Skeletal muscle tissue (tissue), 3 donors: ENCODE measurements at regions not wholly inside any gene's neighbourhood (a gene's known extent, or its start where the extent isn't known, plus 50 kb on each side); places are given as distances from the start of the nearest gene placed in this dataset.

Source experiments
- H3K27ac ChIP-seq: one replicate; pipeline ENCODE4 v1.7.0; 2013; ENCODE audit warnings: mild to moderate bottlenecking, low read depth, low read length, inconsistent platforms
- H3K27me3 ChIP-seq, 3 donors: one replicate each; pipeline ENCODE4 v1.7.0; 2013; ENCODE audit warnings: low read length in 3 of 3; ENCODE audit not compliant: control insufficient read depth in 3 of 3, insufficient read depth in 3 of 3
- H3K36me3 ChIP-seq, 3 donors: one replicate each; pipeline ENCODE4 v1.7.0; 2013; ENCODE audit warnings: low read length in 3 of 3; ENCODE audit not compliant: control insufficient read depth in 3 of 3, insufficient read depth in 3 of 3
- H3K4me1 ChIP-seq, 3 donors: one replicate each; pipeline ENCODE4 v1.7.0; 2013; ENCODE audit warnings: low read length in 3 of 3, mild to moderate bottlenecking in 3 of 3; ENCODE audit not compliant: control insufficient read depth in 3 of 3, insufficient read depth in 3 of 3
- H3K4me3 ChIP-seq, 3 donors: one replicate each; pipeline ENCODE4 v1.7.0; 2013; ENCODE audit warnings: low read length in 3 of 3
- H3K9ac ChIP-seq, 3 donors: one replicate each; pipeline ENCODE4 v1.7.0; 2013; ENCODE audit warnings: low read length in 3 of 3, mild to moderate bottlenecking in 3 of 3, moderate library complexity in 2 of 3, low read depth in 1 of 3
- H3K9me3 ChIP-seq, 3 donors: one replicate each; pipeline ENCODE4 v1.7.0; 2013; ENCODE audit warnings: low read length in 3 of 3; ENCODE audit not compliant: control insufficient read depth in 3 of 3
- donor health status: Osteomylitis.

DNA sequence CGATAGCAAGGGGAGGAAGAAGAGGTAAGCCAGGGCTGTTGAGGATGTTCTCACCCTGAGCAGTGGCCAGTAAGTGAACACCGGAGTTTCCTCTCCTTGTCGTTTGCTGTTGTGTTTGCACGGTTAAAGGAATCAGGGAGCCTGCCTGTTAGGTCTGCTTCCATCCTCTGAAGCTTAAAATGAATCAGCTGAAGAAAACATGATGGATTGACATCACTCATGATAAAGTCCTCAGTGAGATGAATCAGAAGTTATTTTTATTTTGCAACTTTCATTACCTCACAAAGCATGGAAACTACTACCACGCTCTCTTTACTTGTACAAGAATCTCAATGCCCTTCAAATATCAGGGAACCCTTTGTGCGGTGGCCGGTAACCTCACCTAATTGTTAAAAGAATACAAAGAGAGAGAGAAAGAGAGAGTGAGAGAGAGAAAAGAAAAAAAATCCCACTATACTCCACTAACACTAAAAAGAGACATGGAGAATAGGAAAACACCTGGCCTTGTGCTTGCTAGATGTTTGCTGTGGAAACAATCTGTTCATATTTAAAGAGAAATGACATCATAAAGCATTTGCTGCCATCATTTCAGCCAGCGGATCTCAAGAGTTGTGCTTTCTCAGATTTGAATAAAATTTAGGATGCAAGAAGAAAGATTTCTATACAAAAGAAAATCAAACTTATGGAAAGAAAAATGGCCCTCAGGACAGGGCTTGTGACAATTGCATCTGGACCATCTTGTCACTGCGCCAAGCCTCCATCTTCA is 441.6 kb upstream of the SALL1 start:
- Histone ChIP-seq H3K27ac (no peak overlapping the region), H3K4me3 (no peak overlapping the region), H3K9me3 (peaks cover 0 to 3% (median 0%) of the 10 kb centered on the region in 3 donors), H3K36me3 (no peaks in the 10 kb centered on the region), H3K9ac (no peak overlapping the region), H3K4me1 (no peaks in the 10 kb centered on the region), H3K27me3 (no peaks in the 10 kb centered on the region)

DNA sequence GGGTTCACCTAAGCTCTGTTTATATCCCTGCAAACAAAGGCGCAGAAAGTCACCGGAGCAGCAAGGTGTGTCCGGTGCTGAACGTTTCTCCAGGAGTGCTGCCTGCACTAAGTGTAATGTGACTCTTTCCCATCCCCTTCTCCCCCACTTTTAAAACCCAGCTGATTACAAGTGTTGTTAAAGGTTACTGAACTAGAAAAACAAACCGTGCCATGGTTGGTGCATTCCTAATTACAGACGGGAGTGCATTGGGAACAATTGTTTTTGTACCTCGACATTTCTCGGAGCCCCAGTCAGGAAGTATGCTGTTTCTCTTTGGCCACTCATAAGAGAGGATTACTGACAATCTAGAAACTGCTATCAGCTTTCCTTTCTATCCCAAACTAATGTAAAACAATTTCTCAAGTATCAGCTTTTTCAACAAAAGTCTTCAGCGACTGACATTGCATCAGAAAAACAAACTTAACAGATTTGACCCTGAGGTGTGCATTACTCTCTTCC is 441.0 kb upstream of the SALL1 start:
- no peaks in the 10 kb centered on the region for H3K27me3 ChIP-seq
- H3K4me1 ChIP-seq: no peaks in the 10 kb centered on the region
- no peak overlapping the region for H3K9ac ChIP-seq
- H3K9me3 ChIP-seq: peaks cover 0 to 3% (median 0%) of the 10 kb centered on the region in 3 donors
- no peak overlapping the region for H3K4me3 ChIP-seq
- no peak overlapping the region for H3K27ac ChIP-seq
- no peaks in the 10 kb centered on the region for H3K36me3 ChIP-seq

DNA sequence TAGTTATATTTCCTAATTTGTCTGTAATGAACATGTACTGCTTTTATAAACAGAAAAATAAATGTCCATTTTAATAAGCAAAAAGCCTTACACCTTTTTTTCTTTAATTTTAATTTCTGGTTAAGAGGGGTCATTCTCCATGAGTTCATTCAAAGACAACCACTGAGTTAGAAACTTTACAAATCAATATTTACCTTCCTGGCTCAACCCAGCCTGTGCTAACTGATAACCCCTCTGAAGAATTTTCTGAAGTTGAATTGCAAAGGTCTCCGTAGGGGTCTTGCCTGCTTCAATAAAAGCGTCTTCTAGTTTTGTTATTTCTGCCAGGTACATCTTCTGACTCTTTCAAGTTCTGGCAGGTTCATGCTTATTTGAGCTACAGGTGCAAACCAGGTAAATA is 440.4 kb upstream of the SALL1 start:
- no peak overlapping the region for H3K9ac ChIP-seq
- H3K27me3 ChIP-seq: no peaks in the 10 kb centered on the region

DNA sequence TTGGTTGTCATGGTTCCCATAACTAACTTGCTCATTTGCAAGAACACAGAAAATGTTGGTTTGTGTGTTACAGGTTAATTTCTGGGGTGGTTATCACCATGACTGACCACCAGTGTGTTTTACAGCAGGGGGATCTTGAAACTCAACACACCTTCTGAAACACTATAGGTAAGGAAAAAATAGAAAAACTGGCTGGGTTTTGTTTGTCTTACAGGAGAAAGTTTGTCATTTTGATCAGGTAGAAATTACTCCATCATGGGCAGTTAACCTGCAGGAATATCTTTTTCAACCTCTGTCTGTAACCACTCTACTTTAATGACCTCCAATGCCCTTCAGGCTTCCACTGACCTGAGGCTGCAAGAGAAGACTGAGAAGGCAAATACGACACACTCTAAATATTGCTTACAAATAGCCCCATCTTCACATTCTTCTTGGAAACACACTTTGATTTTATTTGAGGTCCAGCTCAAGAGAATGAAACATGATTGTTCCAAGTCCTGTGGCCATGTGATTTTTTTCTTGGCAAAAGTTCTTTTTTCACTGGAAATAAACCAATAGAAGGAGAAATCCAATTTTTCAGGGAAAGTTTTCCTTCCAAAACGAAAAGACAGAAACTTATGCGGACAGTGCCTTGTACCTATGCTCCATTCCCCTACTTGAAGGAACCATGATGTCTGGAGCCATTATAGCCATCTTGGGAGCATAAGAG is 428.7 kb upstream of the SALL1 start:
- H3K4me3 ChIP-seq: no peak overlapping the region
- H3K27me3 ChIP-seq: no peaks in the 10 kb centered on the region
- H3K36me3 ChIP-seq: no peaks in the 10 kb centered on the region
- H3K9me3 ChIP-seq: no peaks in the 10 kb centered on the region
- no peak overlapping the region for H3K9ac ChIP-seq
- no peak overlapping the region for H3K27ac ChIP-seq
- no peaks in the 10 kb centered on the region for H3K4me1 ChIP-seq

More for the DNA sequence above, 440.4 kb upstream of the SALL1 start:
- Histone ChIP-seq H3K4me3 (no peak overlapping the region), H3K4me1 (no peaks in the 10 kb centered on the region), H3K9me3 (peaks cover 0 to 3% (median 0%) of the 10 kb centered on the region in 3 donors), H3K36me3 (no peaks in the 10 kb centered on the region), H3K27ac (no peak overlapping the region)

DNA sequence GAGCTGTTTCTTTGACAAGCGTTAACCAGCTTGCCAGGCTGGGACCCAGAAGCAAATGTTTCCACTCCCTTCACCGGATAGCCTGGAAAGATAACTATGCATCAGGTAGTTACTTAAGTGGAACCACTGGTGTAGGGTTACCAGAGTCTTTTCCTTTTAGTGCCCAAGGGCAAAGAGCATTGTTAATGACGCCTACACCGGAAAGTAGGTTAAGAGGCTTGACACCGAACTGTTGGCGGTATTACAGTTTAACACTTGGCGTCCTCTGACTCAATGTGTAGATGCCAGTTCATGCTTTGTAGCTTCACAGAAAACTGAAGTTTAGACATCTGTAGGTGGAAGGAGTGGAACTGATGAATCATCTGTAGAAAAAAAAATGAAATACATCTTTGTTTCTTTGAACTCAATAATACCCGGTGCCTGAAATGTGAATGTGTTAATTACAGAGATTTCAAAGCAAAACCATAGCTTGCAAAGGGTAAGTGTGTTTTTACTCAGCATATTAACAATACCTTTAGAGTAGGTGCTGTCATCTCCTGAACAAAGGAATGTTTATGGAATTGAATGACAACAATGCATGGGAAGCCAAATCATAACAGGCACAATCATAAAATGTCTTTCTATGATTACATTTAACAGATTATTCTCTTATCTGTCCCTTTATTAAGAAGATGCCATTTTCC is 426.7 kb upstream of the SALL1 start:
- Histone ChIP-seq H3K4me1 (no peaks in the 10 kb centered on the region), H3K27me3 (no peaks in the 10 kb centered on the region), H3K4me3 (no peak overlapping the region), H3K27ac (no peak overlapping the region), H3K9me3 (no peaks in the 10 kb centered on the region), H3K9ac (no peak overlapping the region), H3K36me3 (no peaks in the 10 kb centered on the region)

DNA sequence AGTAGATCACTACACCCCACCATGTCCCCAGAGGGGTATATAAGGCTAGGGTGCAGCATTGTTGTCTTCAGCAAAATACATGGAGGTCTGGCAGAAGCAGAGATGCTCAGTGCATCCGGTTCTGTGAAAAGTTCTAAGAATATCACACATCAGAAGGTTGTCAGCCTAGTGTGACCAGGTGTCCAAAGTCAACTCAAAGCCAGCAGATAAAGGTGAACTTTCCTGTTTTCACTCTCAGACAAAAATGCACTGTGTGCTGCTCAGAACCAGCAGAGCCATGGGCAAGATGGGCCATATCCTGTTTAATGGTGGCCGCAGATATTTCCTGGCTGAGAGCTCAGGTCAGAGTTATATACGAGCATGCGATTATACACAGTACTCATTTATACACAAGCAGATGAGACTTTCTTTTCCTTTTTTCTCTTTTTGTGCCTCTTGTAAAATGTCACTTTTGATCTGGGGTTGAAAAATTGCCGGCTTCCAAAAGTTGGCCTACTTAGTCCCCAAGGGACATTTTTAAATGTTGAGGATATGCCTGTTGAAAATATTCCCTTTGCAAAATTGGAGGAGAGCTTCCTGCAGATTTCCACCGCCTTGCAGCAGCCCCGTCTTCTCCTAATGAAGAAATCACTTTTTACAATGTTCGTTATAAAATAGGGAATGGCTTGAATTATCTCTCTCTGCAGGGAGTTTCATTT is 425.6 kb upstream of the SALL1 start:
- Histone ChIP-seq H3K9me3 (no peaks in the 10 kb centered on the region), H3K9ac (no peak overlapping the region), H3K4me3 (no peak overlapping the region), H3K36me3 (no peaks in the 10 kb centered on the region), H3K4me1 (no peaks in the 10 kb centered on the region), H3K27me3 (no peaks in the 10 kb centered on the region), H3K27ac (no peak overlapping the region)

DNA sequence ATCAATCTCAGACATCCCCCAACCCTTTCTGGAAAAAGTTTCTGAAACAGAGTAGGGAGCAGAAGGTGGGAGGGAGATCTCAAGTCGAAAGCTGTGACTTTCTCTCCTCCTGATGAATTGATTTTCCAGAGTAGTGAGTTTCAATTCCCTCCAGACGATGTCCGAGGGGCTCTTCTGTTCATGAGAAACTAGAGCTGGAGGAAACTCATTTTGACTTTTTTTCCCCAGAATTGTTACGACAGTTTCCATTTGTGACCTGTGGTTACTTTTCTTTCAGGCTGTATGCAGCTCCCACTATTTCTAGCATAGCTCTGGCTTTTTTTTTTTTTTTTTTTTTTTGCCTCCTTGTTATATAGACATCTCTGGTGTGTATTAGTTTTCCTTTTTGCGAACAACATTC is 422.1 kb upstream of the SALL1 start:
- Histone ChIP-seq H3K36me3 (no peaks in the 10 kb centered on the region), H3K4me3 (no peak overlapping the region), H3K27me3 (no peaks in the 10 kb centered on the region), H3K27ac (no peak overlapping the region), H3K4me1 (no peaks in the 10 kb centered on the region), H3K9me3 (no peaks in the 10 kb centered on the region), H3K9ac (no peak overlapping the region)

DNA sequence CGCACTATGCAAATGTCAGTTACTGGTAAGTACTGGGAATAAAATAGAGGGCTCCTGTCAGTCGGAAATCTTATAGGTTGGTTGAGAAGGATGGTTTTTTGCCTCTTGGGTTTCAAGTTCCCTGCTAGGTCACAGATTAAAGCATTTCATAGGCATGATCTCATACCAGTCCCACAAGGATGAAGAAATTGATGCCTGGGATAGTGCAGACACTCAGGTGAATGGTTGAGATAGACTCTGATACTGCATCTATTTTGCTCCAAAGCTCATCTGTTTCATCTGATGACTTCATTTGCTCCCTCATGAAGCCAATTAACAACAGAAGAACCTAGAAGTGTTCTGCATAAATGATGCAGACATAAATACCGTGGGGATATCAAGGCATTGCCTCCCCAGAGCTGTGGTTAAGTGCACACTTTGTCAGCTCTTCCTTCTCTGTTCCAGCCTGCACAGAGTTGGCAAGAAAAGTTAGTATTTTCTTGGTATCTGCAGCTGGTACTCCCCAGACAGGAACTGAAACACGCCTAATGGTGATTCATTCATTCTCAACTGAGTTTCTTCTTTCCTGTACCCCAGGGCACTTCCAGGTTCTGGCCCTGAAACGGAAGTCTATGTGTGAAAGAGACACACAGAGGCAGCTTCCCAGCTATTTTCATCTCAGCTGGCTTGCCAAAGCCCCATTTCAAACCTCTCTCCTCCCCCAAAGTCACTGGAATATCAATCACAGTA is 418.3 kb upstream of the SALL1 start:
- H3K27ac ChIP-seq: no peak overlapping the region
- no peak overlapping the region for H3K4me3 ChIP-seq
- H3K36me3 ChIP-seq: no peaks in the 10 kb centered on the region
- H3K9me3 ChIP-seq: no peaks in the 10 kb centered on the region
- H3K9ac ChIP-seq: no peak overlapping the region
- H3K27me3 ChIP-seq: no peaks in the 10 kb centered on the region
- H3K4me1 ChIP-seq: no peaks in the 10 kb centered on the region

DNA sequence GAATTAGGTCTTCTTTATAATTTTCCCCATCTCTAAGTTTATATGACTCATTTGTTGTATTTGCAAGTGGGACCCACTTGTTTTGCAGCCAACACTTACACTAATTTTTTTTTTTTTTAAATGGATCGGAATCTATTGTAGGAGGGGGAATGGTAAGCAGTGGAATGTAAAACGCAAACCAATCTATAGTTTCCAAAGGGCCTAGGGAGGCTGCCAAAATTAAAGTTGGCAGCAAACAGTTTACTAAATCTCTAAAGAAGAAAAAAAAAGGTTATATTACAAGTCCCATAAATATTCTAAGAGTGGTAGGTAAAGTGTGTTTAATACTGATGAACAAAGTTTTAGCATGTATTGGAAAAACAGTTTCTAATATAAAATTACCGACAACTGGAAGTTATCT is 416.8 kb upstream of the SALL1 start:
- no peaks in the 10 kb centered on the region for H3K9me3 ChIP-seq
- no peaks in the 10 kb centered on the region for H3K4me1 ChIP-seq
- no peaks in the 10 kb centered on the region for H3K36me3 ChIP-seq
- no peak overlapping the region for H3K9ac ChIP-seq
- H3K27ac ChIP-seq: no peak overlapping the region
- no peaks in the 10 kb centered on the region for H3K27me3 ChIP-seq
- no peak overlapping the region for H3K4me3 ChIP-seq
